IMR-90 (cell line): ENCODE measurements at regions not wholly inside any gene's neighbourhood (a gene's known extent, or its start where the extent isn't known, plus 50 kb on each side); places are given as distances from the start of the nearest gene placed in this dataset.

ENCODE experiments used
- ATAC-seq: fragments of 200-7000 bp; cut with Tn5 transposase; 2 replicates; pipeline ENCODE4 v1.9.1; 2020; ENCODE audit warnings: low read depth, mild to moderate bottlenecking, moderate library complexity
- BruUV-seq: library from RNA; stranded (reverse); fragments of 400-500 nt; replicated peaks from 2 replicates; lab custom pipeline; 2021; lab: Mats Ljungman, UMichigan
- CTCF ChIA-PET: fragments of 300-600 bp; formaldehyde crosslinking; extraction: SDS; loops from one replicate; lab custom pipeline; 2021; ENCODE audit warnings: antibody characterized with exemption; lab: Yijun Ruan, JAX
- POLR2A ChIA-PET: fragments of 300-600 bp; sonication (Branson Sonifier 250); formaldehyde crosslinking; loops from one replicate; lab custom pipeline; 2022; ENCODE audit warnings: antibody characterized with exemption; ENCODE audit not compliant: unreplicated experiment; lab: Charles Lee
- DNase-seq: peaks from one replicate; pipeline ENCODE4 v3.0.0; 2013
- H2AFZ ChIP-seq: replicated peaks from 2 replicates; pipeline ENCODE3; 2013; ENCODE audit warnings: low read length, mild to moderate bottlenecking; ENCODE audit not compliant: poor library complexity
- H2AK5ac ChIP-seq: 2 replicates; pipeline ENCODE4 v1.6.1; 2013; ENCODE audit warnings: low read depth, low read length, inconsistent platforms
- H2AK9ac ChIP-seq: replicated peaks from 2 replicates; pipeline ENCODE3; 2013; ENCODE audit warnings: mild to moderate bottlenecking, low read depth, low read length, moderate library complexity; ENCODE audit not compliant: poor library complexity
- H2BK120ac ChIP-seq: 2 replicates; pipeline ENCODE4 v1.6.1; 2013; ENCODE audit warnings: low read depth, low read length, inconsistent platforms
- H2BK15ac ChIP-seq: 3 replicates; pipeline ENCODE4 v1.6.1; 2013; ENCODE audit warnings: low read depth, low read length, inconsistent platforms
- H2BK20ac ChIP-seq: 2 replicates; pipeline ENCODE4 v1.6.1; 2013; ENCODE audit warnings: low read depth, mild to moderate bottlenecking, inconsistent platforms, low read length, moderate library complexity
- H2BK5ac ChIP-seq: 2 replicates; pipeline ENCODE4 v1.6.1; 2013; ENCODE audit warnings: mild to moderate bottlenecking, low read depth, low read length, inconsistent platforms; ENCODE audit not compliant: poor library complexity, severe bottlenecking
- H3K14ac ChIP-seq: replicated peaks from 2 replicates; pipeline ENCODE4 v1.6.1; 2013; ENCODE audit warnings: low read depth, low read length, inconsistent platforms
- H3K18ac ChIP-seq: 2 replicates; pipeline ENCODE4 v1.6.1; 2013; ENCODE audit warnings: low read depth, low read length, control low read depth
- H3K23ac ChIP-seq: 2 replicates; pipeline ENCODE4 v1.6.1; 2013; ENCODE audit warnings: low read depth, low read length, inconsistent platforms
- H3K27ac ChIP-seq: 2 replicates; pipeline ENCODE4 v1.5.1; 2013; ENCODE audit warnings: mild to moderate bottlenecking, control low read depth, low read length; ENCODE audit not compliant: insufficient read depth
- H3K27me3 ChIP-seq: 2 replicates; pipeline ENCODE4 v1.6.1; 2013; ENCODE audit warnings: low read length; ENCODE audit not compliant: control insufficient read depth, insufficient read depth
- H3K36me3 ChIP-seq: 2 replicates; pipeline ENCODE4 v1.6.1; 2013; ENCODE audit warnings: low read length, mixed read lengths; ENCODE audit not compliant: control insufficient read depth, insufficient read depth
- H3K4ac ChIP-seq: 2 replicates; pipeline ENCODE4 v1.6.1; 2013; ENCODE audit warnings: low read depth, low read length, inconsistent platforms
- H3K4me1 ChIP-seq: 2 replicates; pipeline ENCODE4 v1.6.1; 2013; ENCODE audit warnings: low read length, mixed read lengths; ENCODE audit not compliant: control insufficient read depth, insufficient read depth
- H3K4me2 ChIP-seq: 2 replicates; pipeline ENCODE4 v1.6.1; 2013; ENCODE audit warnings: low read depth, mild to moderate bottlenecking, control low read depth, low read length, moderate library complexity
- H3K4me3 ChIP-seq: 2 replicates; pipeline ENCODE4 v1.5.1; 2013; ENCODE audit warnings: low read depth, mild to moderate bottlenecking, control low read depth, low read length, moderate library complexity; ENCODE audit not compliant: insufficient read depth
- H3K56ac ChIP-seq: 2 replicates; pipeline ENCODE4 v1.6.1; 2013; ENCODE audit warnings: low read length, inconsistent platforms; ENCODE audit not compliant: insufficient read depth; ENCODE audit errors: extremely low read depth
- H3K79me1 ChIP-seq, 2 experiments: 2 replicates each; pipeline ENCODE4 v1.6.1; 2013; ENCODE audit warnings: low read length in 2 of 2, inconsistent platforms in 1 of 2, low read depth in 1 of 2
- H3K9ac ChIP-seq: 2 replicates; pipeline ENCODE4 v1.6.1; 2013; ENCODE audit warnings: low read depth, low read length, control low read depth
- H3K9me1 ChIP-seq: 2 replicates; pipeline ENCODE4 v1.6.1; 2013; ENCODE audit warnings: low read length, inconsistent platforms; ENCODE audit not compliant: insufficient read depth
- H3K9me3 ChIP-seq: 2 replicates; pipeline ENCODE4 v1.6.1; 2013; ENCODE audit warnings: low read length; ENCODE audit not compliant: control insufficient read depth, insufficient read depth
- H4K20me1 ChIP-seq: 2 replicates; pipeline ENCODE4 v1.6.1; 2013; ENCODE audit warnings: low read length, inconsistent platforms; ENCODE audit not compliant: insufficient read depth
- H4K5ac ChIP-seq: 2 replicates; pipeline ENCODE4 v1.6.1; 2013; ENCODE audit warnings: mild to moderate bottlenecking, low read depth, low read length, control low read depth
- H4K8ac ChIP-seq, 2 experiments: 2 replicates each; pipeline ENCODE4 v1.6.1; 2013; ENCODE audit warnings: low read depth in 2 of 2, low read length in 2 of 2, control low read depth in 1 of 2, inconsistent platforms in 1 of 2
- H4K91ac ChIP-seq: 2 replicates; pipeline ENCODE4 v1.6.1; 2013; ENCODE audit warnings: low read depth, low read length, inconsistent platforms; ENCODE audit not compliant: insufficient read depth
- BHLHE40 ChIP-seq: fragments of 150-350 bp; IDR thresholded peaks from 2 replicates; pipeline ENCODE4 v1.6.1; 2016; ENCODE audit warnings: mild to moderate bottlenecking, low read depth, low read length
- CEBPB ChIP-seq: IDR thresholded peaks from 2 replicates; pipeline ENCODE4 v1.6.1; 2012; ENCODE audit warnings: low read depth, low read length, improper control_type of control experiment
- POLR2A ChIP-seq: IDR thresholded peaks from 2 replicates; pipeline ENCODE4 v1.6.1; 2012; ENCODE audit warnings: mild to moderate bottlenecking, low read depth, low read length
- WGBS, 2 experiments: methylation state at CpG; one replicate each; pipeline versions ENCODE4 v1.1.5 to v1.1.7; 2013; ENCODE audit warnings: missing lambda C conversion rate in 2 of 2; ENCODE audit not compliant: insufficient read length in 1 of 2; ENCODE audit errors: extremely low coverage in 2 of 2; 5-methylcytosine and 5-hydroxymethylcytosine counted together
- dilution Hi-C: fragments of 300-500 bp; cut with HindIII; formaldehyde crosslinking; loops from one replicate; pipeline ENCODE4 v1.14.3; 2018; ENCODE audit warnings: low sequenced_read_pairs; ENCODE audit not compliant: unreplicated experiment
- in situ Hi-C: fragments of 300-500 bp; cut with MboI; formaldehyde crosslinking; loops from 3 replicates; pipeline ENCODE4 v1.14.3; 2019; ENCODE audit warnings: low sequenced_read_pairs, inconsistent platforms, mixed read lengths
- intact Hi-C: fragments of 100-400 bp; cut with micrococcal nuclease; formaldehyde crosslinking; loops from 2 replicates; pipeline ENCODE4 v1.10.0; 2022
- TF ChIP-seq, protein P1 (sequence below): fragments of 150-350 bp; IDR thresholded peaks from 2 replicates; pipeline ENCODE4 v1.6.1; 2017; ENCODE audit warnings: mild to moderate bottlenecking, antibody characterized with exemption, low read length, low read depth
- TF ChIP-seq, protein P2 (sequence below): fragments of 150-350 bp; IDR thresholded peaks from 2 replicates; pipeline ENCODE4 v1.6.1; 2016; ENCODE audit warnings: low read depth, mild to moderate bottlenecking, low read length, moderate library complexity, borderline replicate concordance

DNA sequence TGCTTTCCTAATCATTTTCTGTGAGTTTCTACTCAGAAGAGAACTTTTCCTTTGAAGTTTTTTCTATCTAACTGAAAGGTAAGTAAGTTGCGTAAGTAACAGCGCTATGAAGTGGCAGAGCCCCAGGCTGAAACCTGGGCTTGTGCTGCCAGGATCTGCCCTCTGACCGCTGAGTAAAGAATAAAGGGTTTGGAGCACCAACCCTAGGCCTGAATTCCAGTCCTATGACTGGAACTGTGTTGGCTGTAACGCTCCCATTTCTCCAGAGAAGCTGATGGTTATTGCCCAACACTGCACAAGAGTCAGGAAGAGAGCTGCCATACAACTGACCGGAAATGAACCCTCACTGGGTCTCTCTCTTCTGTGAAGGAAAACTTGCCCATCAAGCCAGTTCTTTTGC, 87.0 kb downstream of the FOXB1 start:
- Histone ChIP-seq H3K4me1 (peaks cover 2% of the 10 kb centered on the region; the same call in 1 of the 2 replicates), H2BK20ac (no peak overlapping the region), H4K8ac (no peak overlapping the region; a peak in 1 of 4 replicates), H4K20me1 (no peaks in the 10 kb centered on the region), H4K5ac (no peak overlapping the region), H2BK15ac (no peak overlapping the region), H3K4me2 (no peak overlapping the region), H3K9ac (no peak overlapping the region), H2AK9ac (no peak overlapping the region), H2AFZ (no peak overlapping the region), H3K36me3 (no peaks in the 10 kb centered on the region), H3K4me3 (no peak overlapping the region), H3K9me3 (no peaks in the 10 kb centered on the region), H3K23ac (no peak overlapping the region), H3K56ac (no peak overlapping the region), H3K27me3 (peaks cover 6% of the 10 kb centered on the region; the same call in 1 of the 2 replicates), H4K91ac (no peak overlapping the region), H3K9me1 (no peaks in the 10 kb centered on the region), H3K18ac (no peak overlapping the region), H2BK120ac (no peak overlapping the region), H3K14ac (no peak overlapping the region), H3K27ac (no peak overlapping the region), H2BK5ac (peak overlapping the region; percentile 42), H3K4ac (no peak overlapping the region), H2AK5ac (no peak overlapping the region), H3K79me1 (no peaks in the 10 kb centered on the region)
- in situ Hi-C loops (no loop called here), intact Hi-C loops (no loop called here), dilution Hi-C loops (no loop called here)
- POLR2A ChIA-PET: interaction anchor here (1.0 kb wide), 1 partner anchor 22 kb away, joined by 3 read pairs; no protein-coding TSS in a partner anchor
- CTCF ChIA-PET: interaction anchor here (0.8 kb wide), 1 partner anchor 29 kb away, joined by 3 read pairs; no protein-coding TSS in a partner anchor
- no peak for TF ChIP-seq BHLHE40
- no peak for TF ChIP-seq POLR2A
- TF ChIP-seq, protein P1, sequence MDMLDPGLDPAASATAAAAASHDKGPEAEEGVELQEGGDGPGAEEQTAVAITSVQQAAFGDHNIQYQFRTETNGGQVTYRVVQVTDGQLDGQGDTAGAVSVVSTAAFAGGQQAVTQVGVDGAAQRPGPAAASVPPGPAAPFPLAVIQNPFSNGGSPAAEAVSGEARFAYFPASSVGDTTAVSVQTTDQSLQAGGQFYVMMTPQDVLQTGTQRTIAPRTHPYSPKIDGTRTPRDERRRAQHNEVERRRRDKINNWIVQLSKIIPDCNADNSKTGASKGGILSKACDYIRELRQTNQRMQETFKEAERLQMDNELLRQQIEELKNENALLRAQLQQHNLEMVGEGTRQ: no peak
- TF ChIP-seq, protein P2, sequence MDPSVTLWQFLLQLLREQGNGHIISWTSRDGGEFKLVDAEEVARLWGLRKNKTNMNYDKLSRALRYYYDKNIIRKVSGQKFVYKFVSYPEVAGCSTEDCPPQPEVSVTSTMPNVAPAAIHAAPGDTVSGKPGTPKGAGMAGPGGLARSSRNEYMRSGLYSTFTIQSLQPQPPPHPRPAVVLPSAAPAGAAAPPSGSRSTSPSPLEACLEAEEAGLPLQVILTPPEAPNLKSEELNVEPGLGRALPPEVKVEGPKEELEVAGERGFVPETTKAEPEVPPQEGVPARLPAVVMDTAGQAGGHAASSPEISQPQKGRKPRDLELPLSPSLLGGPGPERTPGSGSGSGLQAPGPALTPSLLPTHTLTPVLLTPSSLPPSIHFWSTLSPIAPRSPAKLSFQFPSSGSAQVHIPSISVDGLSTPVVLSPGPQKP: no peak
- peak; percentile 93 for TF ChIP-seq CEBPB
- ATAC-seq (peak; percentile 90), DNase-seq (peak; percentile 83)
- no TSS peak for BruUV-seq
- 34% methylated on average over 2 of the region's 5 CpGs; no CpG with 5 or more reads in 1 of the 2 experiments for WGBS, 2 experiments
